Lung (tissue), 11 donors: ENCODE measurements at regions not wholly inside any gene's neighbourhood (a gene's known extent, or its start where the extent isn't known, plus 50 kb on each side); places are given as distances from the start of the nearest gene placed in this dataset.

Experiments
- ATAC-seq: fragments of 200-7000 bp; cut with Tn5 transposase; one replicate; pipeline ENCODE4 v1.9.1; 2020; ENCODE audit warnings: moderate number of reproducible peaks; ENCODE audit not compliant: insufficient read depth, low FRiP score
- DNase-seq, 3 donors: peaks; one replicate each; pipeline ENCODE4 v3.0.0-alpha.2; 2013 to 2017
- H3K27ac ChIP-seq, 2 donors: one replicate each; pipeline ENCODE4 v1.5.1; 2013; ENCODE audit warnings: mild to moderate bottlenecking in 2 of 2, moderate library complexity in 2 of 2, control low read depth in 1 of 2, inconsistent platforms in 1 of 2, low read depth in 1 of 2, low read length in 1 of 2
- H3K27me3 ChIP-seq, 3 donors: one replicate each; pipeline ENCODE4 v1.5.1; 2013; ENCODE audit warnings: low read length in 2 of 3; ENCODE audit not compliant: control insufficient read depth in 3 of 3, insufficient read depth in 3 of 3
- H3K36me3 ChIP-seq, 4 donors: one replicate each; pipeline ENCODE4 v1.5.1; 2013; ENCODE audit warnings: low read length in 4 of 4, mild to moderate bottlenecking in 1 of 4, moderate library complexity in 1 of 4; ENCODE audit not compliant: control insufficient read depth in 4 of 4, insufficient read depth in 4 of 4
- H3K4me1 ChIP-seq, 5 donors: one replicate each; pipeline ENCODE4 v1.5.1; 2013; ENCODE audit warnings: low read length in 5 of 5, mild to moderate bottlenecking in 2 of 5, moderate library complexity in 1 of 5; ENCODE audit not compliant: control insufficient read depth in 5 of 5, insufficient read depth in 5 of 5
- H3K4me3 ChIP-seq: one replicate; pipeline ENCODE4 v1.5.1; 2013; ENCODE audit warnings: mild to moderate bottlenecking, control low read depth, moderate library complexity
- H3K9ac ChIP-seq, 2 donors: one replicate each; pipeline ENCODE4 v1.5.1; 2013; ENCODE audit warnings: low read length in 2 of 2, control low read depth in 1 of 2; ENCODE audit not compliant: insufficient read depth in 1 of 2
- H3K9me3 ChIP-seq, 4 donors: one replicate each; pipeline ENCODE4 v1.5.1; 2013; ENCODE audit warnings: low read length in 3 of 4, mild to moderate bottlenecking in 1 of 4, moderate library complexity in 1 of 4; ENCODE audit not compliant: control insufficient read depth in 4 of 4, insufficient read depth in 3 of 4
- WGBS, 2 donors: extraction: QIAGEN DNeasy Blood & Tissue Kit; methylation state at CpG; one replicate each; pipeline ENCODE4 v1.1.7; 2013; 5-methylcytosine and 5-hydroxymethylcytosine counted together
- TF ChIP-seq, protein P1 (sequence below): IDR thresholded peaks from 2 replicates; pipeline ENCODE4 v1.5.1; 2012; ENCODE audit warnings: mild to moderate bottlenecking; ENCODE audit errors: control extremely low read depth, extremely low read depth
- donor health status: control.
- donor health status: control.
- donor health status: Bipolar disorder and iron deficiency.
- donor health status: healthy.
- donor health status: DM: yes; HTN: yes; CAD: no.

DNA sequence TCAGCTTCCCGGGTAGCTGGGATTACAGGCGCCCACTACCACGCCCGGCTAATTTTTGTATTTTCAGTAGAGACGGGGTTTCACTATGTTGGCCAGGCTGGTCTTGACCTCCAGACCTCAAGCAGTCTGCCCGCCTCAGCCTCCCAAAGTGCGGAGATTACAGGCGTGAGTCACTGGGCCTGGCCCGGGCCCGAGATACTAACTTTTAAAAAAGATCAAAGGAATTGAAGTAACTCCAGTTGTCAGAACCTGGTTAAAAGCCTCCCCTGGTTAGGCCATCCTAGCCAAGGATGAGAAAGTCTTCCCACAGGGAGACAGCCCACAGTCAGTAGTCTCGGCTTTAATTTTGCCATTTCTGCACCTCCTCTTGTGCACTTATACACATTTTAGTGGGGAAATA, 212.3 kb upstream of the MCTP2 start:
- peaks cover 0 to 9% (median 0%) of the 10 kb centered on the region in 5 donors for H3K4me1 ChIP-seq
- WGBS, 2 donors: 93 to 95% methylated on average over 11 of the region's 11 CpGs
- H3K9ac ChIP-seq: no peak overlapping the region
- no peaks in the 10 kb centered on the region for H3K36me3 ChIP-seq
- no peaks in the 10 kb centered on the region for H3K27me3 ChIP-seq
- TF ChIP-seq, protein P1, sequence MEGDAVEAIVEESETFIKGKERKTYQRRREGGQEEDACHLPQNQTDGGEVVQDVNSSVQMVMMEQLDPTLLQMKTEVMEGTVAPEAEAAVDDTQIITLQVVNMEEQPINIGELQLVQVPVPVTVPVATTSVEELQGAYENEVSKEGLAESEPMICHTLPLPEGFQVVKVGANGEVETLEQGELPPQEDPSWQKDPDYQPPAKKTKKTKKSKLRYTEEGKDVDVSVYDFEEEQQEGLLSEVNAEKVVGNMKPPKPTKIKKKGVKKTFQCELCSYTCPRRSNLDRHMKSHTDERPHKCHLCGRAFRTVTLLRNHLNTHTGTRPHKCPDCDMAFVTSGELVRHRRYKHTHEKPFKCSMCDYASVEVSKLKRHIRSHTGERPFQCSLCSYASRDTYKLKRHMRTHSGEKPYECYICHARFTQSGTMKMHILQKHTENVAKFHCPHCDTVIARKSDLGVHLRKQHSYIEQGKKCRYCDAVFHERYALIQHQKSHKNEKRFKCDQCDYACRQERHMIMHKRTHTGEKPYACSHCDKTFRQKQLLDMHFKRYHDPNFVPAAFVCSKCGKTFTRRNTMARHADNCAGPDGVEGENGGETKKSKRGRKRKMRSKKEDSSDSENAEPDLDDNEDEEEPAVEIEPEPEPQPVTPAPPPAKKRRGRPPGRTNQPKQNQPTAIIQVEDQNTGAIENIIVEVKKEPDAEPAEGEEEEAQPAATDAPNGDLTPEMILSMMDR: no peak
- no peak overlapping the region for H3K4me3 ChIP-seq
- no peak overlapping the region for H3K27ac ChIP-seq
- no peak for ATAC-seq
- DNase-seq: no peak
- H3K9me3 ChIP-seq: no peaks in the 10 kb centered on the region

DNA sequence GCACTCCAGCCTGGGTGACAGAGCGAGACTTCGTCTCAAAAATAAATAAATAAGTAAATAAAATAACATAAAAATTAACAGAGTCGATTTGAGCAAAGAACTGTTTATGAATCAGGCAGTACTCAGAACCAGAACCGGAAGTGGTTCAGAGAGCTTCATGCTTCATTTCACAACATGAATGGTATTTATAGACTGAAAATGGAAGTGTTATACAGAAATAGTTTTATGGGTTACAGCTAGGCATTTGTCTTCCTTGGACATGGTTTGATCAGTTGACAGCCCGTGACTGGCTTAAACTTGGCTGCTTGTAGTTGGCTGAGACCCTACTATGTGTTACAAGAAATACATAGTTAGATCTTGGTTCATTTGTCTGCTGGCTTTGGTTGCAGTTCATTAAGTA, 216.0 kb upstream of the MCTP2 start:
- DNase-seq (no peak), ATAC-seq (no peak)
- Histone ChIP-seq H3K4me3 (no peak overlapping the region), H3K27ac (no peak overlapping the region), H3K9ac (no peak overlapping the region), H3K36me3 (no peaks in the 10 kb centered on the region), H3K27me3 (no peaks in the 10 kb centered on the region), H3K9me3 (no peaks in the 10 kb centered on the region), H3K4me1 (no peaks in the 10 kb centered on the region)
- WGBS, 2 donors: 84 to 87% methylated on average over 5 of the region's 5 CpGs
- TF ChIP-seq, protein P1: no peak

DNA sequence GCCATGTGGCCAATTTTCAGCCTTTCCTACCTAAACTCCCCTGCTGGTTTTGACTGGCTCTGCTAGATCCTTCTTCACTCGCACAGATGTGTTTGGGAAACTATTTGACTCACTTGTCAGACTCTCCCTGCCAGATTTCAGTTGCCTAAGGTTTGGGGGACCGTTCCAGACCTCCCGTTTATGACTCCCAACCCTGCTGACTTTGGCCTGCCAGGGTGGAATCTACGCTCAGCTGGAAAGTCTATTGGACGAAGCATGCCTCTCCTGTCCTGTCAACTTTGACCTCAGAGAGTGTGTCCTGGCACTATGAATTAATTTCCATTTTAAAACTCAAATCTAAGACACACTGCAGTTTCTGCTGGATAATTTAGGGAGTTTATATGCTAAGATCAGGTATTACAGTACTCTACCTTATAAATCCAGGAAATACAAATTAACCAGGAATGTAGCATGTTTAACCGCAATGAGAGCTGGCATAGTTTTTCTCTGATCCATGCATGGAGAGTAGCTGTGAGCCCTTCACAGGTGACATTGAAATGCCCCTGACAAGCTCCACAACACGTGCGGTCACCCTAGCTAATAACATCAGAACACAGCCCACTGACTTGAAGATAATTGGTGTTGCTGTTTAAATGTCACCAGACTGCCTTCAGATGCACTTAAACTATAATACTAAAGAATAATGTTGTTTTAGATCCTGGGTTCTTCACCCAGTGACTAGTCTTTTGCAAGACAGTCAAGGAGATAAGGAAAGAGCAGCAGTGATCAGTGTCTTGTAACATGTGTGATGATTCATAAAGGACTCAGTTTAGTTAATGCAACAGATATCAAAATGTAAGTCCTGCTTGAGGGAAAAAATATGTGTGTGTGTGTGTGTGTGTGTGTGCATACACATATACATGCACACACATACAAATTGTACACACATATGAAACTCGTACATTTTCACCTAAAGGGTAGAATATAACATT, 223.0 kb upstream of the MCTP2 start:
- TF ChIP-seq, protein P1: no peak
- 80 to 88% methylated on average over 9 of the region's 9 CpGs for WGBS, 2 donors
- no peaks in the 10 kb centered on the region for H3K4me1 ChIP-seq
- no peaks in the 10 kb centered on the region for H3K36me3 ChIP-seq
- DNase-seq (no peak), ATAC-seq (no peak)
- no peak overlapping the region for H3K4me3 ChIP-seq
- H3K9ac ChIP-seq: no peak overlapping the region
- no peaks in the 10 kb centered on the region for H3K27me3 ChIP-seq
- H3K9me3 ChIP-seq: no peaks in the 10 kb centered on the region
- no peak overlapping the region for H3K27ac ChIP-seq
